ENCODE measurements at regions not wholly inside any gene's neighbourhood (a gene's known extent, or its start where the extent isn't known, plus 50 kb on each side); places are given as distances from the start of the nearest gene placed in this dataset.
"Not testable (repeated sequence)": the region's sequence is repeated elsewhere in the genome, so short reads cannot be mapped to it uniquely, and the experiment has no call there.

DNA sequence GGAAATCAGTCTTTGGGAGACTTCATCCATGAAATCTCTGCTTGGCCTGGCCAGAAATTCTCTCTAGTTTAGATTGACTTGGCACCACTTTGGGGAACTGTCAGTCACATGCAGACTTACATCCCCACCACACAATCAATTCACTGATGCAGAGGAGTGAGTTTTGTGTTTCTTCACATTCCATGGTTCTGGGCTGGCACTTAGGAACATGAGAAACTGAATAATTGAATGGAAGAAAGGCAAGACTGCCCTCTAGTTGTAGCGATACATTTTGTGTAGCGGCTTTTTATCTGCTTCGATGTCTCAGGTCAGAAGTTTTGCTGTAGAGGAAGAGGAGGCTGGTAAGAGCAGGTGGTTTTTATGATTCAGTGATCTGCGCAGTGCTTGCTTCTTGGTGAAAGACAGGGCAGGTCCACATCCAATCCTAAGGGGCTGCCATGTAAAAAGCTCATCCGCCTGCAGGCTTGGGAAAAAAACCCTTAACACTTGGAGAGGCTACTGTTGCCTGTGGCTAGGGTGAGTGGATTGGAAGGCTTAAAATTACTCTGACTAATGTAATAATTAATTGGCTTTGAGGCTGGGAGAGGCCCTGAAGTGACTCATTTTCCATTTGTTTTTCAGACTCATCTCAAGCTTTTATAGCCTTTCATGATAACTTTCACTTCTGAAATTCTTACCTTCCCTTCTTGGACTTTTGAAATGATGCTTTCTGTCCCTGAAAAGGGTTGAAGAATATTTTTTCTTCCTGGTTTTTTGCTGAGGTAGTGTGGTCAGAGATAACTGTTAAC lies 75.4 kb upstream of the LPCAT1 start:
- peak; percentile 61 for TF ChIP-seq RAD21 (IDR thresholded peaks at IDR 0.05; ENCODE audit: low read depth)
- TF ChIP-seq CTCF (IDR thresholded peaks at IDR 0.05 in 2 of 3, conservative IDR thresholded peaks at IDR 0.05 in 1 of 3; ENCODE audit: borderline replicate concordance in 1 of 3, insufficient read depth in 1 of 3, low read depth in 2 of 3, low read length in 2 of 3), result peak; percentile 33 to 44 (median 42); a peak in 4 of 6 replicates
- RAD21 ChIA-PET (ENCODE audit: low non-redundant PET in 1 of 2, low total read pairs in 2 of 2, uncharacterized antibody in 2 of 2, unreplicated experiment in 2 of 2); H4K20me1 ChIP-seq (ENCODE audit: insufficient read depth); H3K9me3 ChIP-seq (ENCODE audit: control insufficient read depth in 1 of 2, insufficient read depth in 1 of 2, low read depth in 1 of 2, low read length in 2 of 2); H3K4me2 ChIP-seq (ENCODE audit: low read length); H3K27me3 ChIP-seq (ENCODE audit: insufficient read depth, low read length); H3K9ac ChIP-seq (ENCODE audit: low read length); H3K36me3 ChIP-seq (ENCODE audit: control insufficient read depth in 1 of 2, insufficient read depth in 2 of 2, low read length in 2 of 2); H3K9me2 ChIP-seq (ENCODE audit: insufficient read depth); POLR2A ChIA-PET; BruUV-seq (replicated peaks); H3K4me3 ChIP-seq (replicated peaks in 1 of 2; ENCODE audit: low read depth in 1 of 2, low read length in 2 of 2); H3K79me2 ChIP-seq (ENCODE audit: insufficient read depth, low read length); ATAC-seq; H3K27ac ChIP-seq (ENCODE audit: low read depth, low read length); H2AFZ ChIP-seq (ENCODE audit: low read depth, low read length, poor library complexity, severe bottlenecking); CTCF ChIA-PET: not testable (repeated sequence)
- peaks cover 4 to 14% of the 10 kb centered on the region in 2 experiments; a peak in 2 of 4 replicates for H3K4me1 ChIP-seq (ENCODE audit: control insufficient read depth in 1 of 2, insufficient read depth in 2 of 2, low read length in 2 of 2)
- peak; percentile 16 for DNase-seq (ENCODE audit: low read depth, low spot score)
- intact Hi-C loops (cut with micrococcal nuclease), result loop anchor here (10.0 kb wide), 1 partner anchor 254 kb away; the partner anchor contains the start of gene CLPTM1L

DNA sequence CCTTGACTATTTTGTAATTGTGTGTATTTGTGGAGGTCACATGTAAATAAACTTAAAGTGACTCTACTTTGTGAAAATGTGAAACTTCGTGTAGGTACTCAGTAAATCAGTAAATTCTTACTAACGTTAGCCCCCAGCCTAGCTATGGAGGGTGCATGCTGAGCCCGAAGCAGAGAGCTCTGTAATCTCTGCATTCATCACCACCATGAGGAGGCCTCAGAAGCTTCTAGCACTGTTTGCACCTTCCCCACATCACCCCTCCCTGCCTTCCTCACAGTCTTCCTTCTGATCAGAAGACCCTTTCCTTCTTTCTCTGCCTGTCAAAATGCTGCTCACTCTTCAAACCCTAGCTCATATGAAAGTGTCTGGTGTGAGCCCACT lies 73.3 kb upstream of the LPCAT1 start:
- H3K9me2 ChIP-seq (ENCODE audit: insufficient read depth); BruUV-seq (replicated peaks); DNase-seq (ENCODE audit: low read depth, low spot score); CTCF ChIA-PET; H3K27ac ChIP-seq (ENCODE audit: low read depth, low read length); H4K20me1 ChIP-seq (ENCODE audit: insufficient read depth); H3K9me3 ChIP-seq (ENCODE audit: control insufficient read depth in 1 of 2, insufficient read depth in 1 of 2, low read depth in 1 of 2, low read length in 2 of 2); RAD21 ChIA-PET (ENCODE audit: low non-redundant PET in 1 of 2, low total read pairs in 2 of 2, uncharacterized antibody in 2 of 2, unreplicated experiment in 2 of 2); H3K79me2 ChIP-seq (ENCODE audit: insufficient read depth, low read length); POLR2A ChIA-PET; H3K9ac ChIP-seq (ENCODE audit: low read length); H3K36me3 ChIP-seq (ENCODE audit: control insufficient read depth in 1 of 2, insufficient read depth in 2 of 2, low read length in 2 of 2); H2AFZ ChIP-seq (ENCODE audit: low read depth, low read length, poor library complexity, severe bottlenecking); ATAC-seq; H3K27me3 ChIP-seq (ENCODE audit: insufficient read depth, low read length): not testable (repeated sequence)
- Histone ChIP-seq H3K4me3 (replicated peaks in 1 of 2; ENCODE audit: low read depth in 1 of 2, low read length in 2 of 2) (peak overlapping the region in 1 of 2 experiments; percentile 31; a peak in 2 of 4 replicates), H3K4me2 (ENCODE audit: low read length) (0 out of 2 replicates have a peak overlapping the region, but pooled peaks have one; percentile 27), H3K4me1 (ENCODE audit: control insufficient read depth in 1 of 2, insufficient read depth in 2 of 2, low read length in 2 of 2) (peaks cover 4 to 14% of the 10 kb centered on the region in 2 experiments; a peak in 2 of 4 replicates)
- intact Hi-C loops (cut with micrococcal nuclease), result loop anchor here (10.0 kb wide), 1 partner anchor 252 kb away; the partner anchor contains the start of gene CLPTM1L

GRCh38 chr5:1596462-1597092 lies 72.8 kb upstream of the LPCAT1 start:
- H3K4me1 ChIP-seq (ENCODE audit: control insufficient read depth in 1 of 2, insufficient read depth in 2 of 2, low read length in 2 of 2), result peaks cover 4 to 13% of the 10 kb centered on the region in 2 experiments; a peak in 2 of 4 replicates
- CTCF ChIA-PET; H3K9ac ChIP-seq (ENCODE audit: low read length); H4K20me1 ChIP-seq (ENCODE audit: insufficient read depth); H3K27ac ChIP-seq (ENCODE audit: low read depth, low read length); H3K79me2 ChIP-seq (ENCODE audit: insufficient read depth, low read length); POLR2A ChIA-PET; BruUV-seq (replicated peaks); H3K36me3 ChIP-seq (ENCODE audit: control insufficient read depth in 1 of 2, insufficient read depth in 2 of 2, low read length in 2 of 2); H3K4me2 ChIP-seq (ENCODE audit: low read length); H3K27me3 ChIP-seq (ENCODE audit: insufficient read depth, low read length); RAD21 ChIA-PET (ENCODE audit: low non-redundant PET in 1 of 2, low total read pairs in 2 of 2, uncharacterized antibody in 2 of 2, unreplicated experiment in 2 of 2); DNase-seq (ENCODE audit: low read depth, low spot score); H3K9me2 ChIP-seq (ENCODE audit: insufficient read depth); H3K9me3 ChIP-seq (ENCODE audit: control insufficient read depth in 1 of 2, insufficient read depth in 1 of 2, low read depth in 1 of 2, low read length in 2 of 2); ATAC-seq; H3K4me3 ChIP-seq (replicated peaks in 1 of 2; ENCODE audit: low read depth in 1 of 2, low read length in 2 of 2); H2AFZ ChIP-seq (ENCODE audit: low read depth, low read length, poor library complexity, severe bottlenecking): not testable (repeated sequence)
- intact Hi-C loops (cut with micrococcal nuclease), result loop anchor here (10.0 kb wide), 1 partner anchor 252 kb away; the partner anchor contains the start of gene CLPTM1L
